ENCODE measurements at regions not wholly inside any gene's neighbourhood (a gene's known extent, or its start where the extent isn't known, plus 50 kb on each side); places are given as distances from the start of the nearest gene placed in this dataset.

GRCh38 chr10:92768104-92768503, 78.3 kb downstream of the HHEX start:
- no peak for TF ChIP-seq CTCF (IDR thresholded peaks at IDR 0.05)
- Mint-ChIP-seq H3K27ac (no peak overlapping the region), H3K4me1 (ENCODE audit: low read depth) (no peaks in the 10 kb centered on the region), H3K4me3 (no peak overlapping the region), H3K27me3 (peaks cover 14% of the 10 kb centered on the region), H3K36me3 (ENCODE audit: low read depth) (no peaks in the 10 kb centered on the region), H3K9me3 (peaks cover 12% of the 10 kb centered on the region)
- ChIA-PET CTCF (no interaction called here), POLR2A (no interaction called here)
- no peak for ATAC-seq
- no peak for DNase-seq
- intact Hi-C loops (cut with micrococcal nuclease) = no loop called here

GRCh38 chr10:92773776-92774175, 74.5 kb upstream of the EXOC6 start:
- ChIA-PET CTCF (interaction anchor here (1.1 kb wide), 1 partner anchor 12 kb away, joined by 3 read pairs; no protein-coding TSS in a partner anchor), POLR2A (no interaction called here)
- H3K9me3 Mint-ChIP-seq = peaks cover 2% of the 10 kb centered on the region
- no peak overlapping the region for H3K27ac Mint-ChIP-seq
- intact Hi-C loops (cut with micrococcal nuclease) = no loop called here
- H3K36me3 Mint-ChIP-seq (ENCODE audit: low read depth) = no peaks in the 10 kb centered on the region
- no peak for DNase-seq
- H3K4me3 Mint-ChIP-seq = no peak overlapping the region
- no peak for TF ChIP-seq CTCF (IDR thresholded peaks at IDR 0.05)
- H3K27me3 Mint-ChIP-seq = peaks cover 28% of the 10 kb centered on the region
- ATAC-seq = no peak
- H3K4me1 Mint-ChIP-seq (ENCODE audit: low read depth) = no peaks in the 10 kb centered on the region

- CTCF ChIA-PET = no interaction called here
- no peak for DNase-seq
- intact Hi-C loops (cut with micrococcal nuclease) = no loop called here
- ATAC-seq = no peak
- Mint-ChIP-seq H3K27me3 (peaks cover 23% of the 10 kb centered on the region), H3K27ac (no peak overlapping the region), H3K4me3 (no peak overlapping the region), H3K36me3 (ENCODE audit: low read depth) (no peaks in the 10 kb centered on the region), H3K9me3 (no peaks in the 10 kb centered on the region), H3K4me1 (ENCODE audit: low read depth) (no peaks in the 10 kb centered on the region)
- POLR2A ChIA-PET = no interaction called here
- no peak for TF ChIP-seq CTCF (IDR thresholded peaks at IDR 0.05)
These were observed 70.2 kb upstream of the EXOC6 start for GRCh38 chr10:92778091-92778490.

- ChIA-PET POLR2A (interaction anchor here (0.6 to 0.7 kb wide), 2 partner anchors 24 to 128 kb away, joined by 3 read pairs; no protein-coding TSS in a partner anchor), CTCF (interaction anchor here (1.0 kb wide), 1 partner anchor 58 kb away, joined by 4 read pairs; no protein-coding TSS in a partner anchor)
- no peak for TF ChIP-seq CTCF (IDR thresholded peaks at IDR 0.05)
- ATAC-seq (no peak), DNase-seq (no peak)
- Mint-ChIP-seq H3K36me3 (ENCODE audit: low read depth) (no peaks in the 10 kb centered on the region), H3K27ac (no peak overlapping the region), H3K4me3 (no peak overlapping the region), H3K9me3 (no peaks in the 10 kb centered on the region), H3K4me1 (ENCODE audit: low read depth) (no peaks in the 10 kb centered on the region), H3K27me3 (peaks cover 7% of the 10 kb centered on the region)
- intact Hi-C loops (cut with micrococcal nuclease) = no loop called here
These were observed 63.2 kb upstream of the EXOC6 start for GRCh38 chr10:92785118-92785517.

GRCh38 chr10:92787557-92788152, 60.7 kb upstream of the EXOC6 start:
- H3K9me3 Mint-ChIP-seq = no peaks in the 10 kb centered on the region
- DNase-seq (no peak), ATAC-seq (no peak)
- peaks cover 13% of the 10 kb centered on the region for H3K27me3 Mint-ChIP-seq
- no peaks in the 10 kb centered on the region for H3K36me3 Mint-ChIP-seq (ENCODE audit: low read depth)
- no peak for TF ChIP-seq CTCF (IDR thresholded peaks at IDR 0.05)
- ChIA-PET POLR2A (no interaction called here), CTCF (no interaction called here)
- intact Hi-C loops (cut with micrococcal nuclease) = no loop called here
- no peak overlapping the region for H3K27ac Mint-ChIP-seq
- no peaks in the 10 kb centered on the region for H3K4me1 Mint-ChIP-seq (ENCODE audit: low read depth)
- no peak overlapping the region for H3K4me3 Mint-ChIP-seq
